ENCODE measurements at regions not wholly inside any gene's neighbourhood (a gene's known extent, or its start where the extent isn't known, plus 50 kb on each side); places are given as distances from the start of the nearest gene placed in this dataset.

DNA sequence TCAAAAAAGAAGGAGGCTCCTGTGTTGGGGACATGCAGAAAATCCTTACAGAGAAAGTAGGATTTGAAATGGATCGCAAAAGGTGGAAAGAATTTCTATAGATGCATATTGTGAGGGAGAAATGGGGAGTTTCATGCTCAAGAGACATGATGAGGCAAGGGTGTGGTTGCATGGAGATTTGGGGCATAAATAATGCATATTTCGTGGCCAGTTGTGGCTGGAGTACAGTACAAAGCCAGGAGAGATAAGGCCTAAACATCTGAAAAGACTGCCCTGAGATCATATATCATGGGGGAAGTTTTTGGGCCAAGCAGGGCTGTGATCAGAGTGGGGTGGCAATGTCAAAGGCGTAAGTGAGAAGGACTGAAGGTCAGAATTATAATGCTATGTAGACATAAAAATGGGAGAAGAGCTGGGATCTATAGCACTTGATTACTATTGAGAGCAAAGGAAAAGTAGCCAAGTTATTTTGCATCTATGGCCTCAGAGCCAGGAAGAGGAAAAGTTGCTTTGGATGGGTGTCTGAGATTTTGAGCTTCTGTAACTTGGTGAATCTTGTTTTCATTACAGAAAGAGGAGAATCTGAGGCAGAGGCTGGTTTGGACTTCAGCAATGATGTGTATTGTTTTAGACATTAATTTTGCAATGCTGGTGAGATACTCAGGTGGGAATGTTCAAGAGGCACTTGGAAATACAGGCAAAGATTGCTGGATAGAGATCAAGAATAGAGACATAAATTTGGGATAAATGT, 166.6 kb downstream of the INHBA start:
- no peak for DNase-seq (ENCODE audit: low read depth in 2 of 2)

DNA sequence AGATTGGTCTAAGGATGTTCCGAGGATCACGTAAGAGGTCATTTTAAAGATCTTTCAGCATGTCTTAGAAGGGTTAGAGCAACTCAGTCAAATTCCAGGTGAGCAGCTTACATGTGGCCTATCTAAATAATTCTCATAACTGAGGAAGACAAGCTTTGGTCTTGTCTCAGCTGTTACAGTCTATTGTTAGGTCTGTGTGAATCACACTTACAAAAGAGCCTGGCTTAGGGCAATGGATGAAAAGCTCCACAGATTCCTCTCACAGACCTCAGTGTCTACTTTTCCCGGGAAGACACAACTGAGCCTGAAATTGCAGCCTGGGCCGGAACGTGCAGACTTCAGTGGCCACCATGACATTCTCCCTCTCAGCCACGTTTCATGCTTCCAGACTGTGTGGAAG, 173.1 kb downstream of the INHBA start:
- DNase-seq (ENCODE audit: low read depth in 2 of 2): no peak

DNA sequence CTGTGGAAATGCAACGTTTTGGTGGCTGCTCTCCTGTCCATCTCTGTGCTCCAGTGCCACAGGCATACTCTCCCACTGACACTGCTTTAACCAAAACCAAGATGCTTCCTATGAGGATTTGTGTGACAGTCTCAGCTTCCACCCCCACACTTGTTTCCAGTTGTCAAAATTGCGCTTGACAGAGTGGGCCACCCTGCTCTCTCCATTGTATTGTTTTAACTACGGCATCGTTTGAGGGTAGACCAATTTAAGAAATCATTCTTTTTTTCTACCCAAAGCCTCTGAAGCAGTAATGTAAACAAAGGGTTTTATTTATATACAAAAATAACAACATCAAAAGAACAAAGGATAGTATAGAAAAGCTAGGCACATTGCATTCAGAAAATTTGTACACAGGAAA, 178.0 kb downstream of the INHBA start:
- DNase-seq (ENCODE audit: low read depth in 2 of 2): no peak

DNA sequence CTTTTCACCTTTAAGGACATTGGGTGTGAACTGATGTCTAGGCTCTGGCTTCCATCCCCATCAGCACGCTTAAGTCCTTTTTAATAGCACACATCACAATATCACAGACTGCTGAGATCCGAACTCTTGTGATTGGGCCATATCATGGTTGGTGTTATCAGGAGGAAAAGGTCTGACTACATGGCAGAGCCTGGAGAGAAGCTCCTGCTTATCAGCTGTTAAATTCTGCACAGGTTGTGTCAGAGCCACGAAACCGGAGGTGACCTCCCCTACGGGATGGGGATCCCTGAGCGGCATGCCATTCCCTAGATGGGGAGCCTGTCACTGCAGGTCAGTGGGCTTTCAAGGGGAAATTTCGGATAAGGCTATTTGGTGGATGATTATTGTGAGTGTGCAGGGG, 182.4 kb downstream of the INHBA start:
- DNase-seq (ENCODE audit: low read depth in 2 of 2): no peak

DNA sequence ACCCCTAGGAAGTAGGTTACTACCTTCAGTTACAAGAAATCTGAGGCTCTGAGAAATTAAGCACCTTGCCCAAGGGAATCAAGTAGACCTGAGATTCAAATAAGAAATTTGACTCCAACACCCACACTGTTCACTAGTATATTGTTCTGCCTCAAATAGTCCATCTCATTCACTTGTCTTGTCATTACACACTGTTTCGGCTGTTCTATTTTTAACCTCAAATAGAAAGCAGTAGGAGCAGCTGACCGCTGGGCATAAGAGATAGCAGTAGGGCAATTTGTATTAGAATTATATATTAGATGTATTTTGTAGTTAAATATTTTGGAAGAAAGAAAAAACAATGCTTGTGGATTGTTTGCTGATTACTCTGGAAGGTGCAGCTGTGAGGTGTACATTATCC, 185.1 kb downstream of the INHBA start:
- DNase-seq (ENCODE audit: low read depth in 2 of 2): no peak

DNA sequence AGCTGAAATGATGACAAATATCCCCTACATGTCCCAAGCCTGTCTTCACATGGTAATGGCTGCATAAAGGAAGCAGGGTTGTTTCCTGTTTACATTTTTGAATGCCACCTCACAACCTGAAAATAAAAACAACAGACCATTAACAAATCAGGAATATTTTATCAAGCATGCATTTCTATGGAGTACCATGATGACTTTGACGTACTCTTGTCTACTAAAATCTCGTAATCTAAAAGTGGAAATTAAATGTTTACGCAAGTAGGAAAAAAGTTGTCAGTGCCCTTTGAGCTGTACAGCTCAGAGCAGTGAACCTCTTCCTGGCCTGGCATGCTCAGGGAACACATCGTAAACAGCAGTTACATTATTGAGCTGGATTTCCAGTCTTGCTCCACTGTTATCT, 194.1 kb downstream of the INHBA start:
- DNase-seq (ENCODE audit: low read depth in 2 of 2): no peak

DNA sequence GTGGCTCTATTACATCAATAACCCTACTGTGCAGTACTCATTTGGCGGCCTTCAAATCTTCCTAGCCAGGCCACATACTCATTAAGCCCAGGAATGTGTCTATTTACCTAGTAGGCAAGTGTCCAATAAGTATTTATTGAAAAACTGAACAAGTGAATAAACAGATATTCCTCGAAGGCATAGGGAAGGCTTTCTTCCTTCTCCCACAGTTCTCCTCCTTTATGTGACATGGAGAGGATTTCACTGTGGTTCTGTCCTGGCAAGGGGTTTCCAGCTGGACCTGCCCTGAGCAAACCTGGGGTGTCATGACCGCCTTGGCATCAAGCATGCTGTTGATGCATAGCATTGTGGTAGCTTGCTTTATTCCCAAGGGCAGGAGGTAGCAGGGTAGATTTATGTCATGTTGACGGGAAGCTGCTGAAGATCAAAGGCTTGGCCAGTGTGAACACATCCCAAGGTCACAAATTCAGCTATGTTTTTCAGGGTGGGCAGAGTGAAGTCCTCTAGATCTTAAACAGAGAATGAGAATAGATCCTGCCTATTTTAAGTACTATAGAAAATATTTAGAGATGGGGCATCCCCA, 195.1 kb downstream of the INHBA start:
- no peak for DNase-seq (ENCODE audit: low read depth in 2 of 2)

DNA sequence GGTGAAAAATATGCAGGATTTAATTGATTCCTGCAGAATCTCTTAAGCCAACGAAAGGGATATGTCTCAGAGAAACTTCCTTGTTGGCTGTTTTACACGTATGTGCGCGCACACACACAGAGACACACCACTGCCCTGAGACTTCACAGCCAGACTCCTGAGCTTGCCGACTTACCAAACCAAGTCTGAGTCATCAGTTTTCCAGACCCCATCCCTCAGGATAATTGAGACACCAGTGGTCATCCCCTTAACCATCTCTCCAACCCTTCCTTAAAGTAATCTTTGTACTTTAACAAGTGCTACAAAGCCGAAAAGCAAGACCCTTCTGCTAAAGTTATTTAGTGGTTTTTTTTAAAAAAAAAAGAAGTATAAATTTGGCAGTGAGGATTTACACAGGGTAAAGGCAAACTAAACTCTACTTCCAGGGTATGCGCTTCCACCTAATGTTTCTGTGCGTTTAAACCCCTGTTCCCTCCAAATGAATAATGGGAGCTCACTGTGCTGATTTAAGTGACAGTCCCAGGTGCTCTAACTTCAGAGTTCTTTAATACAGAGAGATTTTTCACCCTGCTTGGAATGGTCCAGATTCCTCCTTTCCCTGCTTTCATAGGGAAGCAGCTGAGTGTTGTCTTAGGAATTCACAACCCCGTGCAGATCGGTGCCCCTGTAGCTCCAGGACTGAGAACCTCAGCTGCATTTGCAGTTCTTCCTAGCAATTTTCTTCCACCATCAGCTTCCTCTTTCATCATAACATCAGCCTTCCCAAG, 198.5 kb downstream of the INHBA start:
- DNase-seq (ENCODE audit: low read depth in 2 of 2): no peak

DNA sequence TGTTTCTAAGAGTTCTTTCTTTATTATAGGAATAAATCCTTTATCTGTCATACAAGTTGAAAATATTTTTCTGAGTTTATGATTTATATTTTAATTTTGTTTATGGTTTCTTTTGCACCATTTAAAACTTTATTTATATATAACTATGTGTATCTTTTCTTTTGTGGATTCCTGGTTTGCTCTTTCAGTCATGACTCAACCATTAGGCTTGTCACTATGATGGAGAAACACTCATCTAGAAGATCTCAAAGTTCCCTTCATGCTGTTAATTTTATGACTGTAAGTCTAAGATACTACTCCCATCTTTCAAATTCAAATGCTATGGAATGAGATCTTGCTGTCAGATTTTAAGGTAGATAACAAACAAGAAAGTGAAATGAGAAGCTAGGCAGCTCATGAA, 199.5 kb downstream of the INHBA start:
- DNase-seq (ENCODE audit: low read depth in 2 of 2): no peak

DNA sequence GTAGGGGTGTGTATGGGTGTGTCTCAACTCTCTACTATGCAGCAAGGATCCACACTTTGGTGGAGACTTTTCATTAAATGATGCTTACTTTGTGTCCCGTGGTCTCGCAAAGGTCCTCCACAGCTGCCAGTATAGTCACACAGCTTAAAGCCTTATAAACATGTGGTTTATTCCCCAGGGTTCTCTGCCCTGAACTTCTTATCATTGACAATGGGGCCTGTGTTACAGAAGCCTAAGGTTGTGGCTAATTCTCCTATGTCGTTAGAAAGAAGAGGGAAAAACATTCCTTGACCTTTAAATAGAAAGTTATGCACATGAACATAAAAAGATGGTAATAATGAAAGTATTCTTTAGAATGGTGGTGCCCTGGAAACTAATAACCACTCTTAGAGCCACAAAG, 201.4 kb downstream of the INHBA start:
- DNase-seq (ENCODE audit: low read depth in 2 of 2): no peak

DNA sequence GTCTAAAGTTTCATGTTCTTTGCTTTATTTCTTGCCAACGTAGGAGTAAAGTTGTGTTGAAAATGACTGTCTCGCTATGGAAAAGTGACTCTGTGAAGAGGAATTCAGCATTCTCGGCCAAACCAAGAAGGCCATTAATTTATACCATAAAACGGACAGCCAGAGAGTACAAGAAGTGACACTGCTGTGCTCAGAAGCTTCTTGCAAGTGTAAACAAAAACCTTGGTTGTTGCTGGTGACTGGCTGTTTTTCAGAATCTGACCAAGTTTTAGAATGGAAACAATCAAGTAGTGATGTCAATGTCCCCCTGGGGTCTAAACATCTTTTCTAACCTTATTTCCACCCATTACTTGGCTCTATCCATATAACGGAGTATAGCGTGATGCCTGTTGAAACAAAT, 201.9 kb downstream of the INHBA start:
- DNase-seq (ENCODE audit: low read depth in 2 of 2): no peak

DNA sequence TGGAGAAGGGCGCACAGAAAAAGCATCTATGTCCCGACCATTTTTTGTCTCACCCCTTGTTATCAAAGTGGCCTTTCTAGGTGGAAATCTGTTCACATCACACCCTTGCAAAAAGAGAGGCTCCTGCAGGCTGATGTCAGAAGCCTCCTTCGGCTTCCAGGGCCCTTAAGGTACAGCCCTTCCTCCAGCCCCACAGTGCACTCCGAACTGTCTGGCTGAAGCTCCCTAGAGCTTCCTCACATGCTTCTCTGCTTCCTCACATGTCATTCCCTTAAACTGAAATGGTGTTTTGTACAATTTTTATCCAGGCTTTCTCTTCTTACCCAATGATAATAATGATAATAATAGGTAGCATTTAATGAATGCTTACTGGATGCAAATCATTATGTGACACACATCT, 210.3 kb downstream of the INHBA start:
- no peak for DNase-seq (ENCODE audit: low read depth in 2 of 2)

DNA sequence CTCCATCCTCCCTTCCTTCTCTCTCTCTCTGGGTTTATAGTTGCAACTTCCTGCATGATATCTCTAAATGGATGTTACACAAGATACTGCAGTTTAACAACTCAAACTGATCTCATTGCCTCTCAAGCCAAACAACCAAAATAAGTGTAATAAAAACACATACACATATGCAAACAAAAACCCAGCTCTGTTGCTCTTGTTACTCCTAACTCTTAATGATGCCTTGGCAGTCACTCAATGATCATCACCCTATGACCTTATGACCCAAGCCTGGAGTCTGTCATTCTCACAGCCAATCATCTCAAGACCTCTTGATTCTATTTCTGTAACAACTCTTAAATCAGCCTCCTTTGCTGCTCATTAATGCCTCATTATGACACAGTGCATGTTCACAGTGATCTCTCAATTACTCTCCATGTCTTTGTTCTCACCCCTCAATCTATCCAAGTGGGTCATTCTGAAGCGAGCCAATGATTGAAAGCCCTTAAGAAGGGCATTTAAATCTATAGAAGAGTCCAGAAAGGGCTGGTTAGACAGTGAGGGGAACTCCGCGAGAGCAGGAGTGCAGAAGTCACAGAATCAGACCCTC, 210.9 kb downstream of the INHBA start:
- no peak for DNase-seq (ENCODE audit: low read depth in 2 of 2)

DNA sequence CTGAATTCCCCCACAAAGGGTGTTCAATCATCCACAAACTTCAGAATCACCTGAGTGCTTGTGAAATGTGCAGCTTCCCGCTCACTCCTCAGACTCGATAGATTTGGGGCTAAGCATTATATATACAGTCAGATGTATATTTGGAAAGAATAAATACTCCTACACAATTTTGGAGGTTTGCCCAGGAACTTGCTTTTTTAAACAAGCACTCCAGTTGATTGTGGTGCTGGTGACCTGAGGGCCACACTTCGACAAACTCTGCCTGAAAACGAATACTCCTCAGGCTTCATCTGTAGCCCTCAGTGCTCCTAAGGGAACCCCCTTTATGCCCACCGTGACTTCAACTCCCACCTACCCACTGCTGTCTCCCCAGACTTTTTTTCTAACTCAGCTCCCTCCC, 211.6 kb downstream of the INHBA start:
- no peak for DNase-seq (ENCODE audit: low read depth in 2 of 2)

DNA sequence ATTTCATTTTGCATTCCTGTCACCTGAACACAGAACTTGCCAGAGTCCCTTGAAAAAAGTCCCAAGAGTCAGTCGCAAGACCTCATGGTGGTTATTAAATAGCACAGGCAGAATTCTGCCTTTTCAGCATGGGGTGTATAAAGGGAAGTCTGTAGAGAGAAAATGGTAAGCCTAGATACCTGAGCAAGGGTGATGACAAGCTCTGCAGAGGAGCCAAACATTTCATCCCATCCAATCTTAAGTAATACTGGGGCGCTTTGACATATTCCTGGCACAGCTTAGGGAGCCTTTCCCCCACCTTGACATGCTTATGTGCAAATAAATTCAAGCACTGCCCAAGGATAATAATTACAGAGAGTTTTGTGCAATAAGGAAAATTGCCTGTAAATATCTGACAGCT, 213.0 kb downstream of the INHBA start:
- no peak for DNase-seq (ENCODE audit: low read depth in 2 of 2)

DNA sequence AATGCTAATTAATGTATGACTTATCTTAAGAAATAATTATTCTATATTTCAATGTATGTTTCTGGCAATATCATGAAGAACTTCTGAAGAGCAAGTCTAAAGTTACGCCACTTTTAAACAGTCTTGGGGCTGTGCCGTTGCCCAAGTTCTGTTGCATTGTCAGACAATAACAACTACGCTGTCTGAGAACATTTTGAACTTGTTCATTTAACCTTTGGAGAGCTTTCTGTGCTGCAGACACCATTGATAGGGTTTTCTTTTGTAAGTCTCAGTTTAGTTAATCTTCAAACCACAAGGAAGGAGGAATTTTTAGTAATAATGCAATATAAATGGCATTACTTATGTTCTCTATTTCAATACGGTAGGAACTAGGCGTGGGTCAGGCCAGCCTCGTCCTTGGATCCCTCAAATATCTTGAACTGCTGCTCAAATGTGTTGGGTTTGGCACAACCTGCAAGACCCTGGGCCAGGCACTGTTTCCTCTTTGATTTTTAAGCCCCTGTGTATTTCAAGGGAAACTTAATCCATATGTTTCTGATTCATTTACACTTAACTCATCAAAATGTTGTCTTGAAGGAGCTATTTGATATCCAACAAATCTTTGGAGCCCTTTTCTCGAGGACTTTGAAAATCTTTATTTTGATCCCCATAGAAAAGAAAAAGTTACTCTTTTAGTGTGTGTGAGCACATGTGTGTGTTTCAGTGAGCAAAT, 215.5 kb downstream of the INHBA start:
- DNase-seq (ENCODE audit: low read depth in 2 of 2): no peak

DNA sequence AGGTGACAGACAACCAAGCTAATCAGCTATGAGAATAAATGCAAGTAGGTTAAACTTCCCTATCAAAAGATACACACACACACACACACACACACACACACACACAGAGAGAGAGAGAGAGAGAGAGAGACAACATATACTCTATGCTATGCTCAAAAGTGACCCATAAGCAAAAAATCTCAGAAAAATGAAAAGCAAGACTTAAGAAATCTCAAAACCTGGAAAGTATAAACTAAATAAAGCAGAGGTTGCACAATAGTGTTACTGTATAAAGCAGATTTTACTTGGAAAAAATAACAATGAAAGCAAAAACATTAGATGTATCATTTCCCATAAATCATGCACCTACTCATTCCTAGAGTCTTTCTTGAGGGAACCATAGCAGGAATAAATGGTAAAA, 221.5 kb downstream of the INHBA start:
- no peak for DNase-seq (ENCODE audit: low read depth in 2 of 2)

DNA sequence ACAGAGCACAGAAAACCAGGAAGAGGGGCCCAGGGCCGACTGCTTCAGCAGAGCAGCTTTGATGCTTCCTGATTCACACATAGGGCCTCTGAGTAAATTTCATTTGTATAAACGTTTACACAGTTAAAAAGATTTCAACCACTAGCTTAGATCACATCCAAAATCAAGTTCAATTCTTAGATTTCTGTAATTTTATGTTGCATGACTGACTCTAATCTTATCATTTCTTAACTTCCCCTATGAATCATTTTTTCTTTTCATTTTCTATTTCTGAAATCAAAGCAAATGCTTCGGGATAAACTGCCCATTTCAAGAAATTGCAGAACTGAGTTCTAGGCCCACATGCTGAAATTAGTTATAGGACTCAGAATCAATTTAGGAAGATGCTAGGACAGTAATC, 224.7 kb downstream of the INHBA start:
- no peak for DNase-seq (ENCODE audit: low read depth in 2 of 2)

DNA sequence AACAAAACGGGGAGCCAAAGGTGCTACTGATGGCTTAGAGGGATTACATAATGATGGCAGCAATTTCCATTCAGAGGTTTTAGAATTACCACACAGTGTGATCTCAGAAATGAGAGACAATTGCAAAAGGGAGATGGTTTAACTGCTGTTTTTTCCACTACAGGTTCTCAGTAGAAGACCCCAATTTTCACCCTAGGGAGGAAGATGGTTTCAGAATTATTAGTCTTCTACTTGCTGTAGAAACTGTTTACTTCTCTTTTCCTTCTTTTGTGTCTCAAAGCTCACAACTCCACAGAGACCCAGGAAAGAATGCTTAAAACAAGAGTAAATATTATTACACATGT, 226.5 kb downstream of the INHBA start:
- no peak for DNase-seq (ENCODE audit: low read depth in 2 of 2)

DNA sequence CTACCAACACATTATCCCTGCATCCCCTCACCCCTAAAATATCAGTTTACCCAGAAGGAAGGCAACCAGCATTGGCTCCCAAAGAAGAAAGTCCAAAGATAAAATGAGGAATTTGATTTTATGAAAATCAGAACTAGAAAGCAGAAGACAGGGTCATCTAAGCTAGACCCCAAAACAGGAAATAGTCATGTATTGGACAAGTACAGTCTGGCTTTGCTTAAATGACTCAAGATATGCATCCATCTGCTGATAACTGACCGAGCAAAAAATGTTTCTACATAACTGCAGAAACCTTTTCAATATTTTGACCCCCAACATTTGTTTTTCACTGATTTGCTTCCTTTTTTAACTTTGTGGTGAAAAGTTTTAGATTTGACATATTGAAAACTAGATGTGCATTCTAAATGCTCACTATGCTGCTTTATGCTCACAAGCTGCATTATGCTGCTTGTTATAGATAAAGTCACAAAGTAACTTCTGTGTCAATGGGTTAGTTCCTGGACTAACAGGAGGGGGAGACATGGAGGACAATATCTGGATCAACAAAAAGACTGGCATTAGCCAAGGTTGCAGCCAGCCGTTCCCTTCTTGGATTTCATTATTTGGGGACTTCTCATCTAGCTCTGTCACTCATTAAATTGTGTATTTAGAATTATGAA, 227.0 kb downstream of the INHBA start:
- no peak for DNase-seq (ENCODE audit: low read depth in 2 of 2)

DNA sequence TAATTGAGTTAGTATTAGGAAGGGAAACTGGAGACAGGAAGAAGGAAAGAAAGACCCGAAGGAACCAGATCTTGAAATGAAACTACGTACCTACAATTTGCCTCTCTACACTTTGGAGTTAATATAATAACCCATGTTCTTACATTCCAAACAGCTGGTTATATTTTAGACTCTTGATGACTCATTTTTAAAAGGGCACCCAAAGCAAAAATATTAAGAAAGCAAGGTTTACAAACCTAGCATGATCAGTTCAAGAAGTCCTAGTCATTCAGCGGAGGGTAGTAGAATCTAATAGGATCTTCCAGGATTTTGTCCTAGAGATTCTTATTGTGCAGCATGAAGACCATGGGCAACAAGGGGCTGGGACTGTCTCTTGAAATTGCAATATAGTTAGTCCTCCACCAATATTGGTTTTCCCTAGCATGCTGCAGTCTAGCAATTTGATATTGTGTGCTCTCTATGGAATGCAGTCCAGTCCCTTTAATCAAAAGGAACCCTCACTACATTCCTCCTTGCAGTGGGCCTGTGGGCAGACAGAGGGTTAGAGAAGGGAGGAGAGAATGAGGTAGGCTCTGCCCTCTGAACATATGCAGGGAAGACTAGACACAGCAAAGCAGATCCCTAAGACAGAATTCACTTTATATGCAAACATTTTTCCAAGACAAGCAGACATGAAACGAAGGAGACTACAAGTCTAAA, 230.3 kb downstream of the INHBA start:
- DNase-seq (ENCODE audit: low read depth in 2 of 2): no peak

All from activated CD4-positive, alpha-beta T cell treated with anti-CD3 and anti-CD28 coated beads for 24 hours (primary cell).